ENCODE measurements at regions not wholly inside any gene's neighbourhood (a gene's known extent, or its start where the extent isn't known, plus 50 kb on each side); places are given as distances from the start of the nearest gene placed in this dataset.

DNA sequence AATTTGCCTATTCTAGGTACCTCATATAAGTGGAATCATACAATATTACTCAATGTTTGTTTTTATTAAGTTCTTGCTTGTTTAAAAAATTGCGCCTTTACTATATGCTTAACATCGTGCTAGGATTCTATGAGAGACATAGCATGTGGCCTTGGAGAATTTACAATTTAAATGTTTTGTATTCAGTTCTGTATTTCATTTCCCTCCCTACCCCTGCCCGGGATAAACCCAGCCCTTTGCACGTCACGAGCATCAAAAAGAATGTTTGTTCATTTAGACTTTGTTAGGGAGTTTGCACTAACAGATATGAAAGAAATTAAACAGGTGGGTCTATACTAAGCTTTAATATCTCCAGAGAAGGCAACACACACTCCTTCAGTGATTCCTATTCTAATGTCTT is 75.7 kb downstream of the C18orf54 start:
- no peak for DNase-seq (ENCODE audit: low spot score)
- Histone ChIP-seq H3K27me3 (ENCODE audit: control insufficient read depth in 4 of 4, insufficient read depth in 4 of 4, low read length in 3 of 4) (no peaks in the 10 kb centered on the region), H3K36me3 (ENCODE audit: control insufficient read depth in 4 of 4, insufficient read depth in 3 of 4, low read depth in 1 of 4, low read length in 3 of 4) (no peaks in the 10 kb centered on the region), H3K9ac (ENCODE audit: low read depth in 1 of 2, low read length in 2 of 2) (no peak overlapping the region), H3K4me3 (ENCODE audit: low read depth in 1 of 3, low read length in 3 of 3) (no peak overlapping the region), H3K27ac (ENCODE audit: low read depth in 1 of 2, low read length in 2 of 2) (no peak overlapping the region), H3K9me3 (ENCODE audit: control insufficient read depth in 4 of 4, low read length in 3 of 4) (no peaks in the 10 kb centered on the region), H3K4me1 (ENCODE audit: control insufficient read depth in 4 of 4, insufficient read depth in 4 of 4, low read length in 3 of 4) (no peaks in the 10 kb centered on the region)
- WGBS = 53% methylated on average over 5 of the region's 5 CpGs
- TF ChIP-seq FOXA2 (IDR thresholded peaks at IDR 0.05) (no peak), ZBTB33 (IDR thresholded peaks at IDR 0.05) (no peak), SP1 (IDR thresholded peaks at IDR 0.05) (no peak)

- Histone ChIP-seq H3K4me1 (ENCODE audit: control insufficient read depth in 4 of 4, insufficient read depth in 4 of 4, low read length in 3 of 4) (no peaks in the 10 kb centered on the region), H3K27ac (ENCODE audit: low read depth in 1 of 2, low read length in 2 of 2) (no peak overlapping the region), H3K36me3 (ENCODE audit: control insufficient read depth in 4 of 4, insufficient read depth in 3 of 4, low read depth in 1 of 4, low read length in 3 of 4) (no peaks in the 10 kb centered on the region), H3K27me3 (ENCODE audit: control insufficient read depth in 4 of 4, insufficient read depth in 4 of 4, low read length in 3 of 4) (no peaks in the 10 kb centered on the region), H3K9ac (ENCODE audit: low read depth in 1 of 2, low read length in 2 of 2) (no peak overlapping the region), H3K9me3 (ENCODE audit: control insufficient read depth in 4 of 4, low read length in 3 of 4) (no peaks in the 10 kb centered on the region), H3K4me3 (ENCODE audit: low read depth in 1 of 3, low read length in 3 of 3) (no peak overlapping the region)
- DNase-seq (ENCODE audit: low spot score) = no peak
- TF ChIP-seq HNF4A (conservative IDR thresholded peaks at IDR 0.05) (no peak), ZBTB33 (IDR thresholded peaks at IDR 0.05) (no peak)
- TF ChIP-seq, protein P1, sequence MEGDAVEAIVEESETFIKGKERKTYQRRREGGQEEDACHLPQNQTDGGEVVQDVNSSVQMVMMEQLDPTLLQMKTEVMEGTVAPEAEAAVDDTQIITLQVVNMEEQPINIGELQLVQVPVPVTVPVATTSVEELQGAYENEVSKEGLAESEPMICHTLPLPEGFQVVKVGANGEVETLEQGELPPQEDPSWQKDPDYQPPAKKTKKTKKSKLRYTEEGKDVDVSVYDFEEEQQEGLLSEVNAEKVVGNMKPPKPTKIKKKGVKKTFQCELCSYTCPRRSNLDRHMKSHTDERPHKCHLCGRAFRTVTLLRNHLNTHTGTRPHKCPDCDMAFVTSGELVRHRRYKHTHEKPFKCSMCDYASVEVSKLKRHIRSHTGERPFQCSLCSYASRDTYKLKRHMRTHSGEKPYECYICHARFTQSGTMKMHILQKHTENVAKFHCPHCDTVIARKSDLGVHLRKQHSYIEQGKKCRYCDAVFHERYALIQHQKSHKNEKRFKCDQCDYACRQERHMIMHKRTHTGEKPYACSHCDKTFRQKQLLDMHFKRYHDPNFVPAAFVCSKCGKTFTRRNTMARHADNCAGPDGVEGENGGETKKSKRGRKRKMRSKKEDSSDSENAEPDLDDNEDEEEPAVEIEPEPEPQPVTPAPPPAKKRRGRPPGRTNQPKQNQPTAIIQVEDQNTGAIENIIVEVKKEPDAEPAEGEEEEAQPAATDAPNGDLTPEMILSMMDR (IDR thresholded peaks at IDR 0.05; ENCODE audit: low read depth, low read length, missing input control) = no peak
- 83% methylated on average over 1 of the region's 1 CpG for WGBS
Measured at GRCh38 chr18:54433857-54434256, 76.2 kb downstream of the C18orf54 start.

- WGBS = 50% methylated on average over 1 of the region's 1 CpG
- TF ChIP-seq, protein P2, sequence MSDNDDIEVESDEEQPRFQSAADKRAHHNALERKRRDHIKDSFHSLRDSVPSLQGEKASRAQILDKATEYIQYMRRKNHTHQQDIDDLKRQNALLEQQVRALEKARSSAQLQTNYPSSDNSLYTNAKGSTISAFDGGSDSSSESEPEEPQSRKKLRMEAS (IDR thresholded peaks at IDR 0.05) = no peak
- TF ChIP-seq HNF4G (IDR thresholded peaks at IDR 0.05) (no peak), GABPA (IDR thresholded peaks at IDR 0.05 in 1 of 2, conservative IDR thresholded peaks at IDR 0.05 in 1 of 2) (no peak)
- Histone ChIP-seq H3K4me1 (ENCODE audit: control insufficient read depth in 4 of 4, insufficient read depth in 4 of 4, low read length in 3 of 4) (no peaks in the 10 kb centered on the region), H3K4me3 (ENCODE audit: low read depth in 1 of 3, low read length in 3 of 3) (no peak overlapping the region), H3K27ac (ENCODE audit: low read depth in 1 of 2, low read length in 2 of 2) (no peak overlapping the region), H3K9ac (ENCODE audit: low read depth in 1 of 2, low read length in 2 of 2) (no peak overlapping the region), H3K36me3 (ENCODE audit: control insufficient read depth in 4 of 4, insufficient read depth in 3 of 4, low read depth in 1 of 4, low read length in 3 of 4) (no peaks in the 10 kb centered on the region), H3K9me3 (ENCODE audit: control insufficient read depth in 4 of 4, low read length in 3 of 4) (no peaks in the 10 kb centered on the region), H3K27me3 (ENCODE audit: control insufficient read depth in 4 of 4, insufficient read depth in 4 of 4, low read length in 3 of 4) (no peaks in the 10 kb centered on the region)
- DNase-seq (ENCODE audit: low spot score) = no peak
Measured at GRCh38 chr18:54434453-54434852, 76.7 kb downstream of the C18orf54 start.

All from liver (tissue), 8 donors.